HCT116 (cell line): ENCODE measurements at regions not wholly inside any gene's neighbourhood (a gene's known extent, or its start where the extent isn't known, plus 50 kb on each side); places are given as distances from the start of the nearest gene placed in this dataset.

Experiments used
- ATAC-seq: fragments of 200-7000 bp; cut with Tn5 transposase; 2 replicates; pipeline ENCODE4 v1.9.1; 2020; ENCODE audit warnings: mild to moderate bottlenecking, moderate library complexity
- BruUV-seq: library from RNA; stranded (reverse); fragments of 400-500 nt; replicated peaks from 2 replicates; lab custom pipeline; 2021; lab: Mats Ljungman, UMichigan
- CTCF ChIA-PET: fragments of 300-600 bp; sonication (Branson Sonifier 250); formaldehyde crosslinking; loops from one replicate; lab custom pipeline; 2021; ENCODE audit warnings: antibody characterized with exemption; lab: Charles Lee
- POLR2A ChIA-PET: fragments of 300-600, 350-600 bp; sonication (Branson Sonifier 250); formaldehyde crosslinking; loops from one replicate; lab custom pipeline; 2021; ENCODE audit warnings: antibody characterized with exemption; lab: Charles Lee
- RAD21 ChIA-PET, 2 experiments: fragments of 300-600 bp; sonication (Branson Sonifier 250); formaldehyde crosslinking; loops; one replicate each; lab custom pipeline; 2023; ENCODE audit warnings: low total read pairs in 2 of 2; ENCODE audit not compliant: uncharacterized antibody in 2 of 2, unreplicated experiment in 2 of 2, low non-redundant PET in 1 of 2; lab: Charles Lee
- DNase-seq: peaks from one replicate; pipeline ENCODE4 v3.0.0-alpha.2; 2010; ENCODE audit warnings: low read depth, low spot score
- H2AFZ ChIP-seq: fragments of 200-600 bp; shearing (Covaris generic), sonication (generic); 2 replicates; pipeline ENCODE4 v1.6.1; 2017; ENCODE audit warnings: low read depth, mixed run types, mixed read lengths, antibody characterized with exemption, low read length; ENCODE audit not compliant: poor library complexity, severe bottlenecking
- H3K27ac ChIP-seq: 2 replicates; pipeline ENCODE4 v1.5.1; 2012; ENCODE audit warnings: low read depth, low read length
- H3K27me3 ChIP-seq: fragments of 200-600 bp; sonication (generic); 2 replicates; pipeline ENCODE4 v1.6.1; 2016; ENCODE audit warnings: mixed run types, low read length, mixed read lengths; ENCODE audit not compliant: insufficient read depth
- H3K36me3 ChIP-seq, 2 experiments: fragments of 200-500 bp in 1 of 2; fragments of 200-600 bp in 1 of 2; sonication (Bioruptor generic) in 1 of 2; sonication (generic) in 1 of 2; 2 replicates each; pipeline versions ENCODE4 v1.5.1 to v1.6.1; 2014 to 2016; ENCODE audit warnings: low read length in 2 of 2, inconsistent platforms in 1 of 2, mixed read lengths in 1 of 2, mixed run types in 1 of 2; ENCODE audit not compliant: insufficient read depth in 2 of 2, control insufficient read depth in 1 of 2
- H3K4me1 ChIP-seq, 2 experiments: fragments of 200-600 bp in 1 of 2; sonication (generic) in 1 of 2; 2 replicates each; pipeline versions ENCODE4 v1.5.1 to v1.6.1; 2012 to 2017; ENCODE audit warnings: low read length in 2 of 2, inconsistent platforms in 1 of 2, mild to moderate bottlenecking in 1 of 2, mixed read lengths in 1 of 2, mixed run types in 1 of 2, moderate library complexity in 1 of 2; ENCODE audit not compliant: insufficient read depth in 2 of 2, control insufficient read depth in 1 of 2
- H3K4me2 ChIP-seq: fragments of 200-600 bp; sonication (generic); 2 replicates; pipeline ENCODE4 v1.6.1; 2017; ENCODE audit warnings: mixed run types, low read length, mixed read lengths
- H3K4me3 ChIP-seq, 2 experiments: fragments of 200-600 bp in 1 of 2; sonication (generic) in 1 of 2; replicated peaks in 1 of 2; 2 replicates each; pipeline ENCODE4 v1.5.1; 2011 to 2016; ENCODE audit warnings: low read length in 2 of 2, control low read depth in 1 of 2, low read depth in 1 of 2, mild to moderate bottlenecking in 1 of 2, mixed read lengths in 1 of 2, mixed run types in 1 of 2
- H3K79me2 ChIP-seq: fragments of 200-600 bp; sonication (generic); 2 replicates; pipeline ENCODE4 v1.6.1; 2017; ENCODE audit warnings: mild to moderate bottlenecking, mixed run types, low read length, moderate library complexity, mixed read lengths; ENCODE audit not compliant: insufficient read depth
- H3K9ac ChIP-seq: fragments of 200-600 bp; sonication (generic); 2 replicates; pipeline ENCODE4 v1.6.1; 2016; ENCODE audit warnings: low read length, mixed read lengths
- H3K9me2 ChIP-seq: fragments of 200-600 bp; sonication (generic), shearing (Covaris generic); 2 replicates; pipeline ENCODE4 v1.6.1; 2017; ENCODE audit warnings: mixed run types, mild to moderate bottlenecking, moderate library complexity; ENCODE audit not compliant: insufficient read depth
- H3K9me3 ChIP-seq, 2 experiments: fragments of 200-500 bp in 1 of 2; fragments of 200-600 bp in 1 of 2; sonication (Bioruptor generic) in 1 of 2; sonication (generic) in 1 of 2; 2 replicates each; pipeline ENCODE4 v1.6.1; 2014 to 2017; ENCODE audit warnings: low read length in 2 of 2, mixed read lengths in 2 of 2, inconsistent platforms in 1 of 2, low read depth in 1 of 2, mild to moderate bottlenecking in 1 of 2, mixed run types in 1 of 2, moderate library complexity in 1 of 2; ENCODE audit not compliant: control insufficient read depth in 1 of 2, insufficient read depth in 1 of 2
- H4K20me1 ChIP-seq: fragments of 200-600 bp; sonication (generic), shearing (Covaris generic); 2 replicates; pipeline ENCODE4 v1.6.1; 2017; ENCODE audit warnings: mixed run types, mild to moderate bottlenecking, moderate library complexity; ENCODE audit not compliant: insufficient read depth
- CBX3 ChIP-seq: IDR thresholded peaks from 2 replicates; pipeline ENCODE4 v1.6.1; 2012; ENCODE audit warnings: low read depth
- CEBPB ChIP-seq: IDR thresholded peaks from 2 replicates; pipeline ENCODE4 v1.6.1; 2012; ENCODE audit warnings: low read depth
- CTCF ChIP-seq, 3 experiments: fragments of 200-600 bp in 1 of 3; sonication (generic) in 1 of 3; IDR thresholded peaks in 2 of 3; conservative IDR thresholded peaks in 1 of 3; 2 replicates each; pipeline ENCODE4 v1.5.1; 2012 to 2017; ENCODE audit warnings: low read depth in 2 of 3, low read length in 2 of 3, antibody characterized with exemption in 1 of 3, borderline replicate concordance in 1 of 3, control low read depth in 1 of 3, mild to moderate bottlenecking in 1 of 3, mixed read lengths in 1 of 3, mixed run types in 1 of 3, moderate library complexity in 1 of 3; ENCODE audit not compliant: insufficient read depth in 1 of 3
- EGR1 ChIP-seq: IDR thresholded peaks from 2 replicates; pipeline ENCODE4 v1.6.1; 2012; ENCODE audit warnings: low read depth
- ELF1 ChIP-seq: IDR thresholded peaks from 2 replicates; pipeline ENCODE4 v1.6.1; 2012; ENCODE audit warnings: low read depth, borderline replicate concordance
- EZH2phosphoT487 ChIP-seq: fragments of 200-600 bp; IDR thresholded peaks from 2 replicates; pipeline ENCODE4 v1.6.1; 2018; ENCODE audit warnings: antibody characterized with exemption, borderline replicate concordance
- FOSL1 ChIP-seq: IDR thresholded peaks from 2 replicates; pipeline ENCODE4 v1.6.1; 2012; ENCODE audit warnings: low read depth
- JUND ChIP-seq: IDR thresholded peaks from 2 replicates; pipeline ENCODE4 v1.6.1; 2012
- MAX ChIP-seq: IDR thresholded peaks from 2 replicates; pipeline ENCODE4 v1.6.1; 2012
- POLR2AphosphoS5 ChIP-seq: IDR thresholded peaks from 2 replicates; pipeline ENCODE4 v1.6.1; 2011; ENCODE audit warnings: mild to moderate bottlenecking, low read depth, low read length, moderate library complexity
- REST ChIP-seq: IDR thresholded peaks from 2 replicates; pipeline ENCODE4 v1.6.1; 2012; ENCODE audit warnings: low read depth
- SIN3A ChIP-seq: IDR thresholded peaks from 2 replicates; pipeline ENCODE4 v1.6.1; 2012; ENCODE audit warnings: low read depth
- SP1 ChIP-seq: IDR thresholded peaks from 2 replicates; pipeline ENCODE4 v1.6.1; 2012; ENCODE audit warnings: low read depth
- SRF ChIP-seq: IDR thresholded peaks from 2 replicates; pipeline ENCODE4 v1.6.1; 2012; ENCODE audit warnings: low read depth
- TCF7L2 ChIP-seq: IDR thresholded peaks from 2 replicates; pipeline ENCODE4 v1.7.0; 2011; ENCODE audit warnings: borderline replicate concordance, inconsistent platforms; ENCODE audit not compliant: insufficient read depth, insufficient read length; ENCODE audit errors: extremely low read depth
- YY1 ChIP-seq: IDR thresholded peaks from 2 replicates; pipeline ENCODE4 v1.6.1; 2011; ENCODE audit warnings: low read length, low read depth, moderate library complexity, mild to moderate bottlenecking; ENCODE audit not compliant: insufficient replicate concordance; ENCODE audit errors: extremely low read depth
- ZBTB33 ChIP-seq: IDR thresholded peaks from 2 replicates; pipeline ENCODE4 v1.6.1; 2011; ENCODE audit warnings: mild to moderate bottlenecking, low read length, moderate library complexity; ENCODE audit not compliant: insufficient replicate concordance; ENCODE audit errors: extremely low read depth
- ZFX ChIP-seq: fragments of 450-650 bp; IDR thresholded peaks from 2 replicates; pipeline ENCODE4 v1.6.1; 2017
- ZNF274 ChIP-seq: fragments of 200-500 bp; sonication (Bioruptor generic); IDR thresholded peaks from 2 replicates; pipeline ENCODE4 v1.6.1; 2014; ENCODE audit warnings: mild to moderate bottlenecking, low read depth, low read length, inconsistent platforms
- intact Hi-C: fragments of 100-400 bp; cut with micrococcal nuclease; formaldehyde crosslinking; loops from 2 replicates; pipeline ENCODE4 v1.10.0; 2022

- no TSS peak for BruUV-seq
- ATAC-seq: no peak
- Histone ChIP-seq H3K27ac (no peak overlapping the region), H3K4me2 (no peak overlapping the region), H3K9me3 (peaks cover 12 to 31% of the 10 kb centered on the region in 2 experiments; a peak in 2 of 4 replicates), H3K79me2 (no peaks in the 10 kb centered on the region), H3K4me3 (no peak overlapping the region), H2AFZ (no peak overlapping the region), H3K27me3 (no peaks in the 10 kb centered on the region), H3K9me2 (no peaks in the 10 kb centered on the region), H3K36me3 (no peaks in the 10 kb centered on the region), H3K4me1 (no peaks in the 10 kb centered on the region), H3K9ac (no peak overlapping the region), H4K20me1 (no peaks in the 10 kb centered on the region)
- TF ChIP-seq REST (no peak), CTCF (IDR thresholded peaks at IDR 0.05 in 2 of 3, conservative IDR thresholded peaks at IDR 0.05 in 1 of 3; ENCODE audit: borderline replicate concordance in 1 of 3, insufficient read depth in 1 of 3, low read depth in 2 of 3, low read length in 2 of 3) (no peak), JUND (no peak), POLR2AphosphoS5 (no peak), SIN3A (no peak), SRF (no peak), ZNF274 (no peak), ELF1 (no peak), ZFX (no peak), TCF7L2 (no peak), EZH2phosphoT487 (no peak), MAX (no peak), EGR1 (no peak), YY1 (no peak), CBX3 (no peak), CEBPB (no peak), ZBTB33 (no peak), FOSL1 (no peak), SP1 (no peak)
- intact Hi-C loops: no loop called here
- no peak for DNase-seq
- CTCF ChIA-PET: no interaction called here
- POLR2A ChIA-PET: no interaction called here
- RAD21 ChIA-PET: no interaction called here
These were observed 52.9 kb upstream of the PCDH15 start for GRCh38 chr10:54853883-54854282.
